GM18502 (cell line): ENCODE measurements at regions not wholly inside any gene's neighbourhood (a gene's known extent, or its start where the extent isn't known, plus 50 kb on each side); places are given as distances from the start of the nearest gene placed in this dataset.

Experiments used
- ATAC-seq: cut with Tn5 transposase; IDR thresholded peaks from one replicate; pipeline ENCODE4 v1.9.1; 2021; ENCODE audit warnings: mild to moderate bottlenecking; ENCODE audit not compliant: unreplicated experiment, poor library complexity

- no peak for ATAC-seq
Measured at GRCh38 chr2:180133736-180134135, 126.6 kb upstream of the CWC22 start.

GRCh38 chr2:180130403-180130802 is 123.3 kb upstream of the CWC22 start:
- no peak for ATAC-seq

- ATAC-seq, result no peak
Measured at GRCh38 chr2:180128861-180129260, 121.8 kb upstream of the CWC22 start.

GRCh38 chr2:180125245-180125962 is 118.3 kb upstream of the CWC22 start:
- ATAC-seq, result peak; percentile 77

- ATAC-seq, result peak; percentile 72
Measured at GRCh38 chr2:180124273-180125139, 117.4 kb upstream of the CWC22 start.

- ATAC-seq, result no peak
Measured at GRCh38 chr2:180122874-180123273, 115.8 kb upstream of the CWC22 start.

GRCh38 chr2:180115675-180116074 is 108.6 kb upstream of the CWC22 start:
- ATAC-seq, result no peak

GRCh38 chr2:180115269-180115668 is 108.2 kb upstream of the CWC22 start:
- ATAC-seq, result no peak

- no peak for ATAC-seq
Measured at GRCh38 chr2:180111901-180112300, 104.8 kb upstream of the CWC22 start.

- no peak for ATAC-seq
Measured at GRCh38 chr2:180110469-180110868, 103.4 kb upstream of the CWC22 start.

- ATAC-seq, result no peak
Measured at GRCh38 chr2:180101846-180102245, 94.7 kb upstream of the CWC22 start.

GRCh38 chr2:180099308-180099707 is 92.2 kb upstream of the CWC22 start:
- no peak for ATAC-seq

GRCh38 chr2:180085144-180085543 is 78.0 kb upstream of the CWC22 start:
- ATAC-seq, result no peak

GRCh38 chr2:180077295-180077906 is 70.3 kb upstream of the CWC22 start:
- no peak for ATAC-seq

- ATAC-seq, result no peak
Measured at GRCh38 chr2:180075870-180076269, 68.8 kb upstream of the CWC22 start.

GRCh38 chr2:180071797-180072196 is 64.7 kb upstream of the CWC22 start:
- ATAC-seq, result no peak

GRCh38 chr2:180063494-180064092 is 56.5 kb upstream of the CWC22 start:
- ATAC-seq, result no peak

GRCh38 chr2:180062178-180062577 is 55.1 kb upstream of the CWC22 start:
- ATAC-seq, result no peak

- ATAC-seq, result no peak
Measured at GRCh38 chr2:180061546-180061945, 54.4 kb upstream of the CWC22 start.

- ATAC-seq, result no peak
Measured at GRCh38 chr2:180061085-180061484, 54.0 kb upstream of the CWC22 start.

GRCh38 chr2:180058993-180059392 is 51.9 kb upstream of the CWC22 start:
- ATAC-seq, result no peak
